ENCODE measurements at regions not wholly inside any gene's neighbourhood (a gene's known extent, or its start where the extent isn't known, plus 50 kb on each side); places are given as distances from the start of the nearest gene placed in this dataset.
"Not testable (repeated sequence)": the region's sequence is repeated elsewhere in the genome, so short reads cannot be mapped to it uniquely, and the experiment has no call there.

DNA sequence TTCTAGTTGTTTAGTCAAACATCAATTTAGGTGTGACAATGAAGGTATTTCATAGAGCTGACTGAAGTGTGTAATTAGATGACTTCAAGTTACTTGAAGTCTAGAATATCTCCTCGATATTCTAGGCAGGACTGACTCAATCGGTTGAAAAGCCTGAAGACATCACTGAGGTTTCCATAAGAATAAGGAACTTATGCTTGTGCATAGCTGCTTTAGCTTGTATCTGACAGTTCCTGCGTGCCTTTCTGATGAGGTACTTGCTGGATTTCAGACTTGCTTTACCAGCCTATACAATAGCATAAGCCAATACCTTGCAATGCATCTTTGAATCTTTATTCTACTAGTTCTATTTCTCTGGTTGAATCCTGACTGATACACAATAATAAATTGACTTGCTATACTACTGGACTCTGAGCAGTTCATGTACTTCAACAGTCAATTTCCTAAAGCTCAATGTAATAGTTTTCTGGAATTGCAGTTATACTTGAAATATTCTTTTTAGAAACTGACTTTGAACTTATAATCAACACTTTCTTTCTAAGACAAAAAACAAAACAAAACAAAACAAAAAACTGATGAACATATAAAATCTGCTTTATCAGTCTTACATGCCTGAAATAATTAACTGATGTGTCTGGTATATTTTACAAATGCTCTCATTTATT lies 1534.8 kb downstream of the SLITRK5 start:
- Mint-ChIP-seq H3K4me3 (no peak overlapping the region), H3K27ac (no peak overlapping the region)
- WGBS (ENCODE audit: insufficient coverage): 77% methylated on average over 3 of the region's 3 CpGs

DNA sequence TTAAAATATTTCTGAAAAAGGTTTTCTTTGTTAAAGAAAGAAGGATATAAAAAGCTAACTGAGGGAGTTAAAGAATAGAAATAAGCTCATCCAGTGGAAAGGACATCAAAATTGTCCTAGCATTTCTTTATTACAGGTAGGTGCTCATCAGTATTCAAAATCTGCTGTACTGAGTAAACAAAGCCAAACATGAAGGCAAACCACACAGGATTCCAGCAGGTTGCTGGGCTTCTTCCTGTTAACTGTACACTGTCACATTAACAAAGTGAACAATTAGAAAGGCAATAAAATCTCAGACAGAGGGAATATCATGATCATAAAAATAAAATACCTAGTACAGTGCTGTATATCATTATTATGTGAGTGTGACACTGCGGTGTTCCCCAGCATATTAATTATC lies 1541.0 kb downstream of the SLITRK5 start:
- H3K27me3 Mint-ChIP-seq (ENCODE audit: low read depth in 2 of 2): no peaks in the 10 kb centered on the region
- no peak for ATAC-seq
- H3K27ac Mint-ChIP-seq: no peak overlapping the region
- no peaks in the 10 kb centered on the region for H3K27me3 ChIP-seq (ENCODE audit: control insufficient read depth, insufficient read depth, low read length)
- intact Hi-C loops (cut with micrococcal nuclease): no loop called here
- no CpG with 5 or more reads among the region's 1 CpG for WGBS (ENCODE audit: insufficient coverage)
- no peaks in the 10 kb centered on the region for H3K36me3 Mint-ChIP-seq
- H3K4me3 ChIP-seq (ENCODE audit: low read length): no peak overlapping the region
- DNase-seq: no peak
- peaks cover 4 to 9% of the 10 kb centered on the region in 2 donors for H3K9me3 Mint-ChIP-seq
- H3K4me3 Mint-ChIP-seq: no peak overlapping the region
- H3K9me3 ChIP-seq (ENCODE audit: control insufficient read depth, insufficient read depth, low read length): no peaks in the 10 kb centered on the region
- TF ChIP-seq, protein P1, sequence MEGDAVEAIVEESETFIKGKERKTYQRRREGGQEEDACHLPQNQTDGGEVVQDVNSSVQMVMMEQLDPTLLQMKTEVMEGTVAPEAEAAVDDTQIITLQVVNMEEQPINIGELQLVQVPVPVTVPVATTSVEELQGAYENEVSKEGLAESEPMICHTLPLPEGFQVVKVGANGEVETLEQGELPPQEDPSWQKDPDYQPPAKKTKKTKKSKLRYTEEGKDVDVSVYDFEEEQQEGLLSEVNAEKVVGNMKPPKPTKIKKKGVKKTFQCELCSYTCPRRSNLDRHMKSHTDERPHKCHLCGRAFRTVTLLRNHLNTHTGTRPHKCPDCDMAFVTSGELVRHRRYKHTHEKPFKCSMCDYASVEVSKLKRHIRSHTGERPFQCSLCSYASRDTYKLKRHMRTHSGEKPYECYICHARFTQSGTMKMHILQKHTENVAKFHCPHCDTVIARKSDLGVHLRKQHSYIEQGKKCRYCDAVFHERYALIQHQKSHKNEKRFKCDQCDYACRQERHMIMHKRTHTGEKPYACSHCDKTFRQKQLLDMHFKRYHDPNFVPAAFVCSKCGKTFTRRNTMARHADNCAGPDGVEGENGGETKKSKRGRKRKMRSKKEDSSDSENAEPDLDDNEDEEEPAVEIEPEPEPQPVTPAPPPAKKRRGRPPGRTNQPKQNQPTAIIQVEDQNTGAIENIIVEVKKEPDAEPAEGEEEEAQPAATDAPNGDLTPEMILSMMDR (IDR thresholded peaks at IDR 0.05): no peak
- no peak overlapping the region for H3K27ac ChIP-seq (ENCODE audit: low read length)
- no peaks in the 10 kb centered on the region for H3K36me3 ChIP-seq (ENCODE audit: control insufficient read depth, insufficient read depth, low read length)
- no peaks in the 10 kb centered on the region for H3K4me1 ChIP-seq (ENCODE audit: control insufficient read depth, insufficient read depth, low read length)
- H3K4me1 Mint-ChIP-seq: no peaks in the 10 kb centered on the region

More for the DNA sequence above, 1534.8 kb downstream of the SLITRK5 start:
- Histone ChIP-seq H3K27me3 (ENCODE audit: control insufficient read depth, insufficient read depth, low read length) (no peaks in the 10 kb centered on the region), H3K36me3 (ENCODE audit: control insufficient read depth, insufficient read depth, low read length) (no peaks in the 10 kb centered on the region), H3K4me1 (ENCODE audit: control insufficient read depth, insufficient read depth, low read length) (no peaks in the 10 kb centered on the region), H3K9me3 (ENCODE audit: control insufficient read depth, insufficient read depth, low read length) (no peaks in the 10 kb centered on the region), H3K27ac (ENCODE audit: low read length) (no peak overlapping the region), H3K4me3 (ENCODE audit: low read length) (no peak overlapping the region)
- Mint-ChIP-seq H3K36me3 (no peaks in the 10 kb centered on the region), H3K27me3 (ENCODE audit: low read depth in 2 of 2) (no peaks in the 10 kb centered on the region), H3K9me3 (peaks cover 6 to 8% of the 10 kb centered on the region in 2 donors), H3K4me1 (no peaks in the 10 kb centered on the region)
- DNase-seq (no peak), ATAC-seq (no peak)
- intact Hi-C loops (cut with micrococcal nuclease): no loop called here
- TF ChIP-seq, protein P1 (IDR thresholded peaks at IDR 0.05): no peak

DNA sequence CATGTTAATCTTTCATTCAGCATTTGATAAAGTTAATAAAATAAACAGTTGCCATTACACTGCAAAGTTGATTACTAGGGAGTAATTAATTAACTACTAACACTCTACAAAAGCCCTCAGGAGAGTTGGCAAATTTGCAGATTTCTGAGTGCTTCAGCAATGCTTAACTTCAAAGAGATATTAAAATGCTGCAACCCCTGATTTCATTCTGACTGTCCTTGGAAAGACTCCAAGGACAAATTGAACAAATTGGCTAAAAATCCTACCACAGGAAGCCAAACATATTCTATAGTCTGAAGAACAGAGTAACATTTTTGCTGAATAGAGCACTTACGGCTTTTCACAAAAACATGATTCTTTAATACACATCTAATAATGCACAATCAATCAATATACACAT lies 1543.0 kb downstream of the SLITRK5 start:
- Histone ChIP-seq H3K9me3 (ENCODE audit: control insufficient read depth, insufficient read depth, low read length) (no peaks in the 10 kb centered on the region), H3K27me3 (ENCODE audit: control insufficient read depth, insufficient read depth, low read length) (no peaks in the 10 kb centered on the region), H3K36me3 (ENCODE audit: control insufficient read depth, insufficient read depth, low read length) (no peaks in the 10 kb centered on the region), H3K4me3 (ENCODE audit: low read length) (no peak overlapping the region), H3K27ac (ENCODE audit: low read length) (no peak overlapping the region), H3K4me1 (ENCODE audit: control insufficient read depth, insufficient read depth, low read length) (no peaks in the 10 kb centered on the region)
- H3K36me3 Mint-ChIP-seq: no peaks in the 10 kb centered on the region
- no peak overlapping the region for H3K4me3 Mint-ChIP-seq
- H3K4me1 Mint-ChIP-seq: no peaks in the 10 kb centered on the region
- DNase-seq (no peak), ATAC-seq (no peak)
- TF ChIP-seq, protein P1 (IDR thresholded peaks at IDR 0.05): no peak
- 75% methylated on average over 1 of the region's 1 CpG for WGBS (ENCODE audit: insufficient coverage)
- intact Hi-C loops (cut with micrococcal nuclease): no loop called here
- H3K27me3 Mint-ChIP-seq (ENCODE audit: low read depth in 2 of 2): no peaks in the 10 kb centered on the region
- no peak overlapping the region for H3K27ac Mint-ChIP-seq
- peaks cover 2 to 9% of the 10 kb centered on the region in 2 donors for H3K9me3 Mint-ChIP-seq

DNA sequence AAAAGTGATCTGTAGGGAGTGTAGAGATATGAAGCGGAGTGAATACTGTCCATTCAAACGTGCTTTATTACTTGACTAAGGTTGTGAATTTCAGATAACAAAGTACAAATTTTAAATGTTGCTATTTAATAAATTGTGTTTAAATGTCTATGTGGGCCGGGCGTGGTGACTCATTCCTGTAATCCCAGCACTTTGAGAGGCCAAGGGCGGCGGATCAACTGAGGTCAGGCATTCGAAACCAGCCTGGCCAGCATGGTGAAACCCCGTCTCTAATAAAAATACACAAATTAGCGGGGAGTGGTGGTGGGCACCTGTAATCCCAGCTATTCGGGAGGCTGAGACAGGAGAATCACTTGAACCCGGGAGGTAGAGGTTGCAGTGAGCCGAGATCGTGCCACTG lies 1544.1 kb downstream of the SLITRK5 start:
- H3K4me1 Mint-ChIP-seq; ATAC-seq; H3K27me3 ChIP-seq (ENCODE audit: control insufficient read depth, insufficient read depth, low read length); H3K4me3 ChIP-seq (ENCODE audit: low read length); H3K27ac Mint-ChIP-seq; H3K4me3 Mint-ChIP-seq; H3K9me3 Mint-ChIP-seq; H3K27ac ChIP-seq (ENCODE audit: low read length); H3K27me3 Mint-ChIP-seq (ENCODE audit: low read depth in 2 of 2); H3K9me3 ChIP-seq (ENCODE audit: control insufficient read depth, insufficient read depth, low read length); H3K36me3 Mint-ChIP-seq; H3K36me3 ChIP-seq (ENCODE audit: control insufficient read depth, insufficient read depth, low read length); DNase-seq; H3K4me1 ChIP-seq (ENCODE audit: control insufficient read depth, insufficient read depth, low read length); intact Hi-C loops (cut with micrococcal nuclease): not testable (repeated sequence)
- 90% methylated on average over 11 of the region's 13 CpGs for WGBS (ENCODE audit: insufficient coverage)
